ENCODE measurements at regions not wholly inside any gene's neighbourhood (a gene's known extent, or its start where the extent isn't known, plus 50 kb on each side); places are given as distances from the start of the nearest gene placed in this dataset.

DNA sequence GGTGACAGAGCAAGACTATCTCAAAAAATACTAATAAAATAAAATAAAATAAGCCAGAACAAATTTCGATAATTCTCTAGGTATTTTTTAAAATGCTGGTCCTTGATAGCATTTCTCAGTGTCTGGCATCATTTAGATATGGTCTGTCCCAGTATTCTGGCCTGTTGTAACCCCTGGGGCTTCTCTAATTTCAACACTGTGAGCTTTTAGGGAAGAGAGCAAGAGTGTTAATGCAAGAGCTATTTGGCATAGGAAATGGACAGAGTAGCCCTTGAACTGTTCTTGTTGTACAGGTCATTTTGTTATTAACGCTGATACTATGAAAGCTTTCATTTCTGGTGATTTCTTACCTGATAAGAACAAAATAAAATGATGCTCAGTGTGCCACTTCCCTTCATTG is 112.2 kb upstream of the ZNF608 start:
- Histone ChIP-seq H3K9me3 (ENCODE audit: control insufficient read depth in 2 of 2, low read length in 2 of 2) (no peaks in the 10 kb centered on the region), H3K4me1 (ENCODE audit: control insufficient read depth, insufficient read depth, low read length, poor library complexity, severe bottlenecking) (no peaks in the 10 kb centered on the region), H3K36me3 (ENCODE audit: control insufficient read depth, insufficient read depth, low read length) (no peaks in the 10 kb centered on the region), H3K27ac (ENCODE audit: insufficient read depth, low read length, poor library complexity, severe bottlenecking) (no peak overlapping the region), H3K27me3 (ENCODE audit: control insufficient read depth, insufficient read depth, low read length) (no peaks in the 10 kb centered on the region), H3K4me3 (ENCODE audit: low read depth, low read length) (no peak overlapping the region)
- Mint-ChIP-seq H3K36me3 (no peaks in the 10 kb centered on the region), H3K4me1 (no peaks in the 10 kb centered on the region), H3K4me3 (no peak overlapping the region), H3K9me3 (peaks cover 0 to 11% (median 2%) of the 10 kb centered on the region in 7 donors), H3K27me3 (no peaks in the 10 kb centered on the region), H3K27ac (no peak overlapping the region)
- DNase-seq (no peak), ATAC-seq (ENCODE audit: low read depth in 2 of 2) (no peak)

DNA sequence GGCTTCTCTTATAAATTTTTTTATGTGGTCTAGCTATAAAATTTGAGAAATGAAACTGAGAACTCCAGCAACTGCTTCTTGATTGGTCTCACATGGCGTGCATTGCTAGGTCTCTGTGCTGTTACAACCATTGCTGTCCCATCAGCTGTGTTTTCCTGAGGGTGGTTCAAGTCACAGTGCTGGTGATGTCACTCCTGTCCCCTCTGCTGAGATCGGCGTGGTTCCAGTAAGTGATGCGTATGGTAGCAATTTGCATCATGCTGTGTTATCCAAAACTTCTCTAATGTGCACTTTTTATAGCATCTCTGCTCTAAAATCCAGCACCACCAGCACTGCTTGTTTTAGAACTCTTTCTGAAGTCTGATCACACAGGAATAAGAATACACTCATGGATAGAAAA is 112.6 kb upstream of the ZNF608 start:
- no peaks in the 10 kb centered on the region for H3K4me1 ChIP-seq (ENCODE audit: control insufficient read depth, insufficient read depth, low read length, poor library complexity, severe bottlenecking)
- H3K27ac ChIP-seq (ENCODE audit: insufficient read depth, low read length, poor library complexity, severe bottlenecking): no peak overlapping the region
- H3K9me3 ChIP-seq (ENCODE audit: control insufficient read depth in 2 of 2, low read length in 2 of 2): no peaks in the 10 kb centered on the region
- H3K27me3 ChIP-seq (ENCODE audit: control insufficient read depth, insufficient read depth, low read length): no peaks in the 10 kb centered on the region
- no peaks in the 10 kb centered on the region for H3K36me3 Mint-ChIP-seq
- no peaks in the 10 kb centered on the region for H3K4me1 Mint-ChIP-seq
- DNase-seq (no peak), ATAC-seq (ENCODE audit: low read depth in 2 of 2) (no peak)
- no peaks in the 10 kb centered on the region for H3K27me3 Mint-ChIP-seq
- H3K4me3 ChIP-seq (ENCODE audit: low read depth, low read length): no peak overlapping the region
- peaks cover 0 to 11% (median 2%) of the 10 kb centered on the region in 7 donors for H3K9me3 Mint-ChIP-seq
- no peak overlapping the region for H3K4me3 Mint-ChIP-seq
- no peak overlapping the region for H3K27ac Mint-ChIP-seq
- H3K36me3 ChIP-seq (ENCODE audit: control insufficient read depth, insufficient read depth, low read length): no peaks in the 10 kb centered on the region

DNA sequence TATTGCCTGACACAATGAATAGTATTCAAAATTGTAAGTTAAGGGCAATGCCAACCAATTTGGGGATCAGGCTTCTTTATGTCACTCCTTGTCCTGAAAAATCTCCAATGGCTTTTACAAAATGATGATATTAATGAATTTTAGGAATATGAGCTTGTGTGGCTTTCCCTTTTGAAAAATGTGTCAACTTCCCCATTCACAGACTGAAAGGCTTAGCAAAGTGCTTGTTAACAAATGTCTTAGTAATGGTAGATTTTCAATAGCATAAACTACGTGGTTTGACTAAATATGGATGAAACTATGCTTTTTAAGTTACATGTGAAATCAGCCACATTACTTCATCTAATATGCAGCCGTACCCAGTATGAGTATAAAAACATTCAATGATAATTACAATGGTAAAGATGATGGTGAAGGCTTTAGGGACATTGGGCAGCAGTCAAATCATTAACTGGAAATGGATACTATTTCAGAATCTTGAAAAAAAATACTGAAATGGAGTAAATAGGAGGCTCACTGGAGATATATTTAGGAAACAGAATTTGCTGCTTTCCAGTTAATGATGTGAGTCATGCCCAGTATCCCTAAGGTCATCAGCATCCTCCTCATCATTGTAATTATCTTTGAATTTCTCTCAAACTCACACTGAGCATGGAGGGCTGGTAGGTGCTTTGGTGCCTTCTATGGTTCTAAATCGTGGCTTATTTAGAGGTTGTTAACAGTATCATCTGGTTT is 113.3 kb upstream of the ZNF608 start:
- no peaks in the 10 kb centered on the region for H3K4me1 ChIP-seq (ENCODE audit: control insufficient read depth, insufficient read depth, low read length, poor library complexity, severe bottlenecking)
- no peak overlapping the region for H3K4me3 Mint-ChIP-seq
- H3K36me3 Mint-ChIP-seq: no peaks in the 10 kb centered on the region
- no peaks in the 10 kb centered on the region for H3K27me3 Mint-ChIP-seq
- H3K27ac Mint-ChIP-seq: no peak overlapping the region
- ATAC-seq (ENCODE audit: low read depth in 2 of 2) (no peak), DNase-seq (no peak)
- no peaks in the 10 kb centered on the region for H3K36me3 ChIP-seq (ENCODE audit: control insufficient read depth, insufficient read depth, low read length)
- H3K9me3 ChIP-seq (ENCODE audit: control insufficient read depth in 2 of 2, low read length in 2 of 2): no peaks in the 10 kb centered on the region
- H3K27me3 ChIP-seq (ENCODE audit: control insufficient read depth, insufficient read depth, low read length): no peaks in the 10 kb centered on the region
- H3K4me1 Mint-ChIP-seq: no peaks in the 10 kb centered on the region
- no peak overlapping the region for H3K4me3 ChIP-seq (ENCODE audit: low read depth, low read length)
- H3K27ac ChIP-seq (ENCODE audit: insufficient read depth, low read length, poor library complexity, severe bottlenecking): no peak overlapping the region
- H3K9me3 Mint-ChIP-seq: peaks cover 0 to 11% (median 2%) of the 10 kb centered on the region in 7 donors

DNA sequence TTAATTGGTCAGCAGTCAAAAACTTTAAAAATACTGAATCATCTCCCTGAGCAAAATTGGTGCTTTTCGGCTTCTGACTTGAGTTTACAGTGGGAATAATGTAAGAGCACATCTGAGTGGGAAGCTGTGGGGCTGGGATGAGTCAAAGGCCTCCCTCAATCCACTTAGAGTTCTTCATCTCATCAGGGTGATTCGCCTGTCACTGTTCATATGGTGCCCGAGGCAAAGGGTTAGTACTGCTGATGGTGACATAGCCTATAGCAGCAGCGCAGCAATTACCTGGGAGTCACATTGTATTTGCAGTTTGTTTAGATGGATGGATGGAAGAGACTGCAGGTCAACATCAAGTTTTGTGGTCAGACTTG is 113.8 kb upstream of the ZNF608 start:
- no peaks in the 10 kb centered on the region for H3K9me3 ChIP-seq (ENCODE audit: control insufficient read depth in 2 of 2, low read length in 2 of 2)
- Mint-ChIP-seq H3K36me3 (no peaks in the 10 kb centered on the region), H3K27me3 (no peaks in the 10 kb centered on the region), H3K4me3 (no peak overlapping the region), H3K4me1 (no peaks in the 10 kb centered on the region), H3K27ac (no peak overlapping the region), H3K9me3 (peaks cover 0 to 11% (median 2%) of the 10 kb centered on the region in 7 donors)
- no peak overlapping the region for H3K4me3 ChIP-seq (ENCODE audit: low read depth, low read length)
- no peaks in the 10 kb centered on the region for H3K27me3 ChIP-seq (ENCODE audit: control insufficient read depth, insufficient read depth, low read length)
- no peak for ATAC-seq (ENCODE audit: low read depth in 2 of 2)
- no peak for DNase-seq
- no peaks in the 10 kb centered on the region for H3K4me1 ChIP-seq (ENCODE audit: control insufficient read depth, insufficient read depth, low read length, poor library complexity, severe bottlenecking)
- H3K27ac ChIP-seq (ENCODE audit: insufficient read depth, low read length, poor library complexity, severe bottlenecking): no peak overlapping the region
- H3K36me3 ChIP-seq (ENCODE audit: control insufficient read depth, insufficient read depth, low read length): no peaks in the 10 kb centered on the region

DNA sequence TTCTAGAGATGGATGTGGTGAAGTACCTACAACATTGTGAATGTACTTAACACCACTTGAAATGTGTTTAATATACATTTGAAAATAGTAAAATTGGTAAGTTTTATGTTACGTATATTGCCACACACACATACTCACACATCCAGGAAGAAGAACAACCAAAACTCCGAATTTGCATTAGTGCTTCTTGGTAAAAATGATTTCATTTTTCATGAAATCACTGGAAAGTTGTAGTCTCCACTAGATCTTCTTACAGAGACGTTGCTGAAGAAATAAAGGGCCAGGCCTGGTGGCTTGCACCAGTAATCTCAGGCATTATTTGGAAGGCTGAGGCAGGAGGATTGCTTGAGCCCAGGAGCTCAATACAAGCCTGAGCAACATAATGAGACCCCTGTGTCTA is 118.6 kb upstream of the ZNF608 start:
- Mint-ChIP-seq H3K36me3 (no peaks in the 10 kb centered on the region), H3K9me3 (peaks cover 1 to 11% (median 7%) of the 10 kb centered on the region in 7 donors), H3K4me1 (peaks cover 0 to 3% (median 0%) of the 10 kb centered on the region in 4 donors), H3K27me3 (no peaks in the 10 kb centered on the region), H3K27ac (no peak overlapping the region), H3K4me3 (no peak overlapping the region)
- H3K4me3 ChIP-seq (ENCODE audit: low read depth, low read length): no peak overlapping the region
- no peaks in the 10 kb centered on the region for H3K4me1 ChIP-seq (ENCODE audit: control insufficient read depth, insufficient read depth, low read length, poor library complexity, severe bottlenecking)
- H3K27me3 ChIP-seq (ENCODE audit: control insufficient read depth, insufficient read depth, low read length): no peaks in the 10 kb centered on the region
- no peaks in the 10 kb centered on the region for H3K36me3 ChIP-seq (ENCODE audit: control insufficient read depth, insufficient read depth, low read length)
- ATAC-seq (ENCODE audit: low read depth in 2 of 2) (no peak), DNase-seq (no peak)
- H3K27ac ChIP-seq (ENCODE audit: insufficient read depth, low read length, poor library complexity, severe bottlenecking): no peak overlapping the region
- no peaks in the 10 kb centered on the region for H3K9me3 ChIP-seq (ENCODE audit: control insufficient read depth in 2 of 2, low read length in 2 of 2)

DNA sequence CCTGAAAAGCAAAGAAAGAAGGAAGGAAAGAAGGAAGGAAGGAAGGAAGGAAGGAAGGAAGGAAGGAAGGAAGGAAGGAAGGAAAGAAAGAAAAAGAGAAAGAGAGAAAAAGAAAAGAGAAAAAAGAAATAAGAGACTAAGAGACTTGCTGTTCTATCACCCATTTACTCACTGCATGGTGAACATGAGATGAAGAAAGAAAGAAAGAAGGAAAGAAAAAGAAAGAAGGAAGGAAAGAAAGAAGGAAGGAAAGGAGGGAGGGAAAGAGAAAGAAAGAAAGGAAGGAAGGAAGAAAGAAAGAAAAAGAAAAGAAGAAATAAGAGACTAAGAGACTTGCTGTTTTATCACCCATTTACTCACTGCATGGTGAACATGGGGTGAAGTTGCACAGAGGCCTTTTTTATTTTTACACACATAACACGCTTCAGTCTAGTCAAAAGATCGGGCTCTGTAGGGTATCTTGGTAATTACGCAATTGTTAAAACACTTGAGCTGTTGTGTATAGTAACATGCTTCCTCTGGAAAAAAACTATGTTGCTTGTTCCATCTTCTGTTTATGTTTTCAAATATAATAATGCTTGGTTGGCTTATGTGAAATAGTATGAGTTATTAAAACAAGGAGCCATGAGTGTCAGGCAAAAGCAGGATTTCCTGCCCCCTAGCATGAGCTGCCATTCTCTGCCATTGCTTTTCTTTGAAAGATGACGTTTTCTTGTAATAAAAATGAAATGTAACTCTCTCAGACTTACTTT is 119.3 kb upstream of the ZNF608 start:
- no peaks in the 10 kb centered on the region for H3K4me1 ChIP-seq (ENCODE audit: control insufficient read depth, insufficient read depth, low read length, poor library complexity, severe bottlenecking)
- no peak overlapping the region for H3K4me3 ChIP-seq (ENCODE audit: low read depth, low read length)
- H3K4me1 Mint-ChIP-seq: peaks cover 0 to 3% (median 0%) of the 10 kb centered on the region in 4 donors
- H3K27me3 ChIP-seq (ENCODE audit: control insufficient read depth, insufficient read depth, low read length): no peaks in the 10 kb centered on the region
- H3K36me3 Mint-ChIP-seq: no peaks in the 10 kb centered on the region
- no peaks in the 10 kb centered on the region for H3K36me3 ChIP-seq (ENCODE audit: control insufficient read depth, insufficient read depth, low read length)
- peaks cover 1 to 11% (median 7%) of the 10 kb centered on the region in 7 donors for H3K9me3 Mint-ChIP-seq
- ATAC-seq (ENCODE audit: low read depth in 2 of 2) (no peak), DNase-seq (no peak)
- H3K27ac Mint-ChIP-seq: no peak overlapping the region
- H3K4me3 Mint-ChIP-seq: no peak overlapping the region
- no peaks in the 10 kb centered on the region for H3K27me3 Mint-ChIP-seq
- no peak overlapping the region for H3K27ac ChIP-seq (ENCODE audit: insufficient read depth, low read length, poor library complexity, severe bottlenecking)
- no peaks in the 10 kb centered on the region for H3K9me3 ChIP-seq (ENCODE audit: control insufficient read depth in 2 of 2, low read length in 2 of 2)

DNA sequence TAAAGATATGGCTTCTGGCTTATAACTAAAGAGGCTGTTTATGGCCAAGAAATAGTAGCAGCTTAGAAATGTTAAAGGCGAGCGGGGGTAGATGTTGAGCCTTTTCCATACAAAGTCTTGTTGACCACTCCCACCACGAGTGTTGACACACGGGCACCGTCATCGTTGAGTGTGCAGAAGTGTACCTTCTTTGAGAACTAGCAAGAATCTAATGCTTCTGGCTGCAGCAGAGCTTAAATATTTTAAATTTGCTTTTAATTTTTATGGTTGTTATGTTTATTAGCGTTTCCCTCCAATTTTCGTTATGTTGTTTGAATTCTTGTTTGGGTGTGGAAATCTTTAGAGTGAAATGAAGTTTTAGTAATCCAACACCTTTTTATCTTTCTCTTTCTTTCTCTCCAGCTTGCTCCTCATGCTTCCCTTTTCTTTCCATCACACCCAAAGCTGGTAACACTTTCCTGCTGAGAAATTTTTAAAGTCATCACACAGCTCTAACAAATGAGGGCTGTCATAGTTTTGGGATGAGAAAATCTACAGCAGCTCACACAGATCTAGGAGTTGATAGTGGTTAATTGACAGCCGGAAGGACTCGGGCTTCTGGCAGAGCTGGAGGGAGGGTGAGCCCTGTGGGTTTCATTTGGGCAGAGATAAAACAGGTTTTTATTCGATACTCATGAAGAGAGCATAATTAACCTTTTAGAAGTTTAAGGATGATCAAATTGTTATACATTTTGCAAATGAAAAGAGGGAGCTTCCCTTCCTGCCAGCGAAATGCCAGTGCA is 120.1 kb upstream of the ZNF608 start:
- H3K4me3 ChIP-seq (ENCODE audit: low read depth, low read length): no peak overlapping the region
- Mint-ChIP-seq H3K36me3 (no peaks in the 10 kb centered on the region), H3K9me3 (peaks cover 0 to 8% (median 6%) of the 10 kb centered on the region in 7 donors), H3K4me3 (no peak overlapping the region), H3K27me3 (no peaks in the 10 kb centered on the region), H3K4me1 (peaks cover 0 to 3% (median 0%) of the 10 kb centered on the region in 4 donors), H3K27ac (no peak overlapping the region)
- ATAC-seq (ENCODE audit: low read depth in 2 of 2) (no peak), DNase-seq (no peak)
- no peaks in the 10 kb centered on the region for H3K27me3 ChIP-seq (ENCODE audit: control insufficient read depth, insufficient read depth, low read length)
- H3K9me3 ChIP-seq (ENCODE audit: control insufficient read depth in 2 of 2, low read length in 2 of 2): no peaks in the 10 kb centered on the region
- no peaks in the 10 kb centered on the region for H3K4me1 ChIP-seq (ENCODE audit: control insufficient read depth, insufficient read depth, low read length, poor library complexity, severe bottlenecking)
- no peak overlapping the region for H3K27ac ChIP-seq (ENCODE audit: insufficient read depth, low read length, poor library complexity, severe bottlenecking)
- H3K36me3 ChIP-seq (ENCODE audit: control insufficient read depth, insufficient read depth, low read length): no peaks in the 10 kb centered on the region
